Loucy (cell line): ENCODE measurements at regions not wholly inside any gene's neighbourhood (a gene's known extent, or its start where the extent isn't known, plus 50 kb on each side); places are given as distances from the start of the nearest gene placed in this dataset.
A peak's percentile ranks its signal among the peaks of the same experiment; 100 is the strongest.

Source experiments
- H2AFZ ChIP-seq: fragments of 200-600 bp; sonication (generic); 2 replicates; pipeline ENCODE4 v1.6.0; 2016; ENCODE audit warnings: antibody characterized with exemption, mild to moderate bottlenecking, low read length, moderate library complexity
- H3F3A ChIP-seq: fragments of 200-600 bp; 2 replicates; pipeline ENCODE4 v1.6.0; 2016; ENCODE audit warnings: antibody characterized with exemption, low read depth, mild to moderate bottlenecking
- H3K27me3 ChIP-seq: fragments of 200-600 bp; sonication (generic); 2 replicates; pipeline ENCODE4 v1.6.1; 2014; ENCODE audit warnings: low read length, mild to moderate bottlenecking; ENCODE audit not compliant: insufficient read depth, poor library complexity, severe bottlenecking
- H3K36me3 ChIP-seq: fragments of 200-600 bp; sonication (generic); 2 replicates; pipeline ENCODE4 v1.6.1; 2016; ENCODE audit warnings: low read length; ENCODE audit not compliant: insufficient read depth
- H3K4me1 ChIP-seq: fragments of 200-600 bp; sonication (generic); 2 replicates; pipeline ENCODE4 v1.5.1; 2014; ENCODE audit warnings: low read length, mild to moderate bottlenecking; ENCODE audit not compliant: insufficient read depth, poor library complexity, severe bottlenecking
- H3K4me2 ChIP-seq: fragments of 200-600 bp; sonication (generic); 2 replicates; pipeline ENCODE4 v1.6.0; 2014; ENCODE audit warnings: antibody characterized with exemption, low read length, low read depth, mild to moderate bottlenecking; ENCODE audit not compliant: poor library complexity, severe bottlenecking
- H3K4me3 ChIP-seq: fragments of 200-600 bp; sonication (generic); 2 replicates; pipeline ENCODE4 v1.5.1; 2014; ENCODE audit warnings: low read length, mild to moderate bottlenecking, mixed read lengths; ENCODE audit not compliant: poor library complexity, severe bottlenecking
- H3K79me2 ChIP-seq: fragments of 200-600 bp; sonication (generic); 2 replicates; pipeline ENCODE4 v1.6.1; 2014; ENCODE audit warnings: low read length; ENCODE audit not compliant: insufficient read depth
- H3K9ac ChIP-seq: fragments of 200-600 bp; sonication (generic); 2 replicates; pipeline ENCODE4 v1.6.0; 2014; ENCODE audit warnings: mild to moderate bottlenecking, low read depth, low read length, moderate library complexity; ENCODE audit not compliant: poor library complexity, severe bottlenecking
- H3K9me2 ChIP-seq: fragments of 200-600 bp; sonication (generic); replicated peaks from 2 replicates; pipeline ENCODE4 v1.6.1; 2016; ENCODE audit warnings: low read depth, low read length, mixed read lengths
- H3K9me3 ChIP-seq: fragments of 200-600 bp; sonication (generic); 2 replicates; pipeline ENCODE4 v1.6.1; 2014; ENCODE audit warnings: mild to moderate bottlenecking, antibody characterized with exemption, low read length, low read depth; ENCODE audit not compliant: insufficient read depth
- H4K20me1 ChIP-seq: fragments of 200-600 bp; sonication (generic); 2 replicates; pipeline ENCODE4 v1.6.0; 2014; ENCODE audit warnings: antibody characterized with exemption, low read length, mild to moderate bottlenecking; ENCODE audit not compliant: insufficient read depth, poor library complexity, severe bottlenecking
- EZH2phosphoT487 ChIP-seq: fragments of 200-600 bp; IDR thresholded peaks from 2 replicates; pipeline ENCODE4 v1.6.1; 2018; ENCODE audit warnings: antibody characterized with exemption, mild to moderate bottlenecking, moderate library complexity, borderline replicate concordance
- TF ChIP-seq, protein P1 (sequence below): fragments of 200-600 bp; sonication (generic); conservative IDR thresholded peaks from 2 replicates; pipeline ENCODE4 v1.5.1; 2014; ENCODE audit warnings: mild to moderate bottlenecking, antibody characterized with exemption, low read length

GRCh38 chr13:75231235-75231634, 250.7 kb downstream of the TBC1D4 start:
- Histone ChIP-seq H3K4me1 (peaks cover 30% of the 10 kb centered on the region), H3F3A (peaks cover 4% of the 10 kb centered on the region; the same call in 1 of the 2 replicates), H4K20me1 (no peaks in the 10 kb centered on the region), H3K9me3 (no peaks in the 10 kb centered on the region), H3K9me2 (no peaks in the 10 kb centered on the region), H3K4me2 (no peak overlapping the region), H2AFZ (no peak overlapping the region; the same call in 1 of the 2 replicates), H3K4me3 (no peak overlapping the region), H3K36me3 (no peaks in the 10 kb centered on the region), H3K27me3 (no peaks in the 10 kb centered on the region), H3K9ac (no peak overlapping the region), H3K79me2 (no peaks in the 10 kb centered on the region)
- TF ChIP-seq EZH2phosphoT487 = no peak
- TF ChIP-seq, protein P1, sequence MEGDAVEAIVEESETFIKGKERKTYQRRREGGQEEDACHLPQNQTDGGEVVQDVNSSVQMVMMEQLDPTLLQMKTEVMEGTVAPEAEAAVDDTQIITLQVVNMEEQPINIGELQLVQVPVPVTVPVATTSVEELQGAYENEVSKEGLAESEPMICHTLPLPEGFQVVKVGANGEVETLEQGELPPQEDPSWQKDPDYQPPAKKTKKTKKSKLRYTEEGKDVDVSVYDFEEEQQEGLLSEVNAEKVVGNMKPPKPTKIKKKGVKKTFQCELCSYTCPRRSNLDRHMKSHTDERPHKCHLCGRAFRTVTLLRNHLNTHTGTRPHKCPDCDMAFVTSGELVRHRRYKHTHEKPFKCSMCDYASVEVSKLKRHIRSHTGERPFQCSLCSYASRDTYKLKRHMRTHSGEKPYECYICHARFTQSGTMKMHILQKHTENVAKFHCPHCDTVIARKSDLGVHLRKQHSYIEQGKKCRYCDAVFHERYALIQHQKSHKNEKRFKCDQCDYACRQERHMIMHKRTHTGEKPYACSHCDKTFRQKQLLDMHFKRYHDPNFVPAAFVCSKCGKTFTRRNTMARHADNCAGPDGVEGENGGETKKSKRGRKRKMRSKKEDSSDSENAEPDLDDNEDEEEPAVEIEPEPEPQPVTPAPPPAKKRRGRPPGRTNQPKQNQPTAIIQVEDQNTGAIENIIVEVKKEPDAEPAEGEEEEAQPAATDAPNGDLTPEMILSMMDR = no peak

DNA sequence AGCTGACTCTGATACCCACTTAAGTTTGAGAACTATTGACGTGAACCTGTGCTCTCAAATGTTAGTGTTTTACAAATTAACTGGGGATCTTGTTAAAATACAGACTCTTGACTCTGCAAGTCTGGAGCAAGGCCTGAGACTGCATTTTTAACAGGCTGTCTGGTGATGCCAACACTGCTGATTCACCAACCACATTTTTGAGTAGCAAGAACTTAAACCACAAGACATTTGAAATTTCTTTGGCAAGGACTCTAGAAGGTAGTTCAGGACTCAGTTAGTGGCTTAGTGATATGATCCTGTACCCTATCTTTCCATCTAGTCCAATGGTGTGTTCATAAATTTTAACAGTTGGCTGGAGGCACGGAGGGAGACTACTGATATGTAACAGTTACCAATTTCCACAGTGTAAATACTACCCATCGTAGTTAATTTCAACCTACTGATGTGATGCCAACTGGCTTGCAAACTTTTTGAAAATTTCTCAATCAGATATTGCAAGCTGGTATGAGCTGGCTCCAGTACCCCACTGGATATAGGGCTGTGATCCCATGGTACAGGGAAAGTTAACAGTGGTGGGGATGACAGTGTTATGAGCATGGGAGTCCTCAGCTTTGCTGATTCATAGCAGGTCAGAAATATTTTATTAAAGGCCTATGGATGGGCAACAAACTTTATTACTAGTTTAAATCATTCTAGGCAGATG, 255.1 kb downstream of the TBC1D4 start:
- H3K9me2 ChIP-seq = no peaks in the 10 kb centered on the region
- H2AFZ ChIP-seq = peak overlapping the region; percentile 16; the same call in 1 of the 2 replicates
- TF ChIP-seq EZH2phosphoT487 = no peak
- TF ChIP-seq, protein P1 = no peak
- H3K36me3 ChIP-seq = no peaks in the 10 kb centered on the region
- H3F3A ChIP-seq = peaks cover 4% of the 10 kb centered on the region; the same call in 1 of the 2 replicates
- H3K9ac ChIP-seq = peak overlapping the region; percentile 31
- H3K79me2 ChIP-seq = no peaks in the 10 kb centered on the region
- peak overlapping the region; percentile 1 for H3K4me3 ChIP-seq
- no peaks in the 10 kb centered on the region for H3K9me3 ChIP-seq
- peak overlapping the region; percentile 47 for H3K4me2 ChIP-seq
- H4K20me1 ChIP-seq = no peaks in the 10 kb centered on the region
- H3K4me1 ChIP-seq = peaks cover 48% of the 10 kb centered on the region
- H3K27me3 ChIP-seq = no peaks in the 10 kb centered on the region

DNA sequence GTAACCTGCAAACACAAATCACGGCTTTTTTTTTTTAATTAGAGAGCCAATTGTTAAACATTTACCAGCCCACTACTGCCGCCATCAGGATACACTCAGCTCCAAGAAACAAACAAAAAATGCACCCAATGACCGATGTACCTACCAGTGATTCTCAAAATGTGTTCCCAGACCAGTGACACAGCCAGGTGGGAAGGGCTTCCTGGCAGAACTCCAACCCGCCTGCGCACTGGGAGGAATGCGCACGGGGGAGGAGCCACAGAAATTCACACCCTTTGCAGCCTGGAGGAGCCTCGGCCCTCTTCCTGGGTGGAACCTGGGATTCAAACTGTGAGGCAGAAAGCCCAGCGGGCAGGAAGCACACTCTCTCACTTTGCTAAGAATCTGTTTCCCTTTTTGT, 255.9 kb downstream of the TBC1D4 start:
- H3K9me3 ChIP-seq = no peaks in the 10 kb centered on the region
- peak overlapping the region; percentile 47 for H3K4me2 ChIP-seq
- H3K4me3 ChIP-seq = peak overlapping the region; percentile 1
- no peak for TF ChIP-seq EZH2phosphoT487
- TF ChIP-seq, protein P1 = no peak; the same call in 1 of the 2 replicates
- no peaks in the 10 kb centered on the region for H3K36me3 ChIP-seq
- peak overlapping the region; percentile 16; the same call in 1 of the 2 replicates for H2AFZ ChIP-seq
- no peaks in the 10 kb centered on the region for H3K79me2 ChIP-seq
- no peaks in the 10 kb centered on the region for H3K27me3 ChIP-seq
- H3K9ac ChIP-seq = peak overlapping the region; percentile 31
- no peaks in the 10 kb centered on the region for H4K20me1 ChIP-seq
- no peaks in the 10 kb centered on the region for H3K9me2 ChIP-seq
- peaks cover 4% of the 10 kb centered on the region; the same call in 1 of the 2 replicates for H3F3A ChIP-seq
- H3K4me1 ChIP-seq = peaks cover 48% of the 10 kb centered on the region
